GM12878 (cell line): ENCODE measurements at regions not wholly inside any gene's neighbourhood (a gene's known extent, or its start where the extent isn't known, plus 50 kb on each side); places are given as distances from the start of the nearest gene placed in this dataset.

Experiments
- BCL3 ChIP-seq: IDR thresholded peaks from 2 replicates; pipeline ENCODE4 v1.6.1; 2011; ENCODE audit warnings: borderline replicate concordance, low read depth, mild to moderate bottlenecking, moderate library complexity, low read length; ENCODE audit not compliant: insufficient read depth, poor library complexity, severe bottlenecking
- CHD2 ChIP-seq: IDR thresholded peaks from 2 replicates; pipeline ENCODE4 v1.6.1; 2011; ENCODE audit warnings: low read depth, low read length, improper control_type of control experiment, borderline replicate concordance
- EED ChIP-seq: sonication (generic); IDR thresholded peaks from 2 replicates; pipeline ENCODE4 v1.6.1; 2016; ENCODE audit warnings: antibody characterized with exemption, low read depth
- IKZF1 ChIP-seq: fragments of 450-650 bp; conservative IDR thresholded peaks from 2 replicates; pipeline ENCODE4 v1.6.1; 2017; ENCODE audit warnings: antibody characterized with exemption, mild to moderate bottlenecking
- MAX ChIP-seq: IDR thresholded peaks from 2 replicates; pipeline ENCODE4 v1.6.1; 2012; ENCODE audit warnings: low read depth, low read length, improper control_type of control experiment
- MEF2B ChIP-seq: fragments of 450-650 bp; IDR thresholded peaks from 2 replicates; pipeline ENCODE4 v1.6.1; 2018; ENCODE audit warnings: mild to moderate bottlenecking, moderate library complexity; ENCODE audit not compliant: partially characterized antibody, poor library complexity, severe bottlenecking
- POLR2A ChIP-seq: IDR thresholded peaks from 2 replicates; pipeline ENCODE4 v1.6.1; 2011; ENCODE audit warnings: low read depth, mild to moderate bottlenecking, low read length
- RAD51 ChIP-seq: fragments of 450-650 bp; IDR thresholded peaks from 2 replicates; pipeline ENCODE4 v1.6.1; 2016; ENCODE audit warnings: moderate library complexity, mild to moderate bottlenecking, inconsistent platforms
- SIN3A ChIP-seq: IDR thresholded peaks from 2 replicates; pipeline ENCODE4 v1.6.1; 2012; ENCODE audit warnings: low read depth, low read length, improper control_type of control experiment
- SMARCA5 ChIP-seq: fragments of 450-650 bp; IDR thresholded peaks from 2 replicates; pipeline ENCODE4 v1.6.1; 2017; ENCODE audit warnings: mild to moderate bottlenecking
- STAT3 ChIP-seq: IDR thresholded peaks from 2 replicates; pipeline ENCODE4 v1.6.1; 2011; ENCODE audit warnings: low read depth, low read length, improper control_type of control experiment
- TF ChIP-seq, protein P1 (sequence below): fragments of 450-650 bp; IDR thresholded peaks from 2 replicates; pipeline ENCODE4 v1.6.1; 2017; ENCODE audit warnings: antibody characterized with exemption, mild to moderate bottlenecking, moderate library complexity
- TF ChIP-seq, protein P2 (sequence below), 3 experiments: IDR thresholded peaks in 2 of 3; conservative IDR thresholded peaks in 1 of 3; 2 replicates each; pipeline ENCODE4 v1.5.1; 2011; ENCODE audit warnings: low read depth in 3 of 3, low read length in 3 of 3, mild to moderate bottlenecking in 3 of 3, control low read depth in 2 of 3, moderate library complexity in 2 of 3, inconsistent platforms in 1 of 3, mixed read lengths in 1 of 3; ENCODE audit not compliant: control insufficient read depth in 2 of 3, insufficient read depth in 1 of 3; ENCODE audit errors: extremely low read depth in 1 of 3

- TF ChIP-seq, protein P1, sequence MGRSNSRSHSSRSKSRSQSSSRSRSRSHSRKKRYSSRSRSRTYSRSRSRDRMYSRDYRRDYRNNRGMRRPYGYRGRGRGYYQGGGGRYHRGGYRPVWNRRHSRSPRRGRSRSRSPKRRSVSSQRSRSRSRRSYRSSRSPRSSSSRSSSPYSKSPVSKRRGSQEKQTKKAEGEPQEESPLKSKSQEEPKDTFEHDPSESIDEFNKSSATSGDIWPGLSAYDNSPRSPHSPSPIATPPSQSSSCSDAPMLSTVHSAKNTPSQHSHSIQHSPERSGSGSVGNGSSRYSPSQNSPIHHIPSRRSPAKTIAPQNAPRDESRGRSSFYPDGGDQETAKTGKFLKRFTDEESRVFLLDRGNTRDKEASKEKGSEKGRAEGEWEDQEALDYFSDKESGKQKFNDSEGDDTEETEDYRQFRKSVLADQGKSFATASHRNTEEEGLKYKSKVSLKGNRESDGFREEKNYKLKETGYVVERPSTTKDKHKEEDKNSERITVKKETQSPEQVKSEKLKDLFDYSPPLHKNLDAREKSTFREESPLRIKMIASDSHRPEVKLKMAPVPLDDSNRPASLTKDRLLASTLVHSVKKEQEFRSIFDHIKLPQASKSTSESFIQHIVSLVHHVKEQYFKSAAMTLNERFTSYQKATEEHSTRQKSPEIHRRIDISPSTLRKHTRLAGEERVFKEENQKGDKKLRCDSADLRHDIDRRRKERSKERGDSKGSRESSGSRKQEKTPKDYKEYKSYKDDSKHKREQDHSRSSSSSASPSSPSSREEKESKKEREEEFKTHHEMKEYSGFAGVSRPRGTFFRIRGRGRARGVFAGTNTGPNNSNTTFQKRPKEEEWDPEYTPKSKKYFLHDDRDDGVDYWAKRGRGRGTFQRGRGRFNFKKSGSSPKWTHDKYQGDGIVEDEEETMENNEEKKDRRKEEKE, result no peak
- no peak for TF ChIP-seq MEF2B
- TF ChIP-seq BCL3, result no peak
- TF ChIP-seq SMARCA5, result no peak
- TF ChIP-seq, protein P2, sequence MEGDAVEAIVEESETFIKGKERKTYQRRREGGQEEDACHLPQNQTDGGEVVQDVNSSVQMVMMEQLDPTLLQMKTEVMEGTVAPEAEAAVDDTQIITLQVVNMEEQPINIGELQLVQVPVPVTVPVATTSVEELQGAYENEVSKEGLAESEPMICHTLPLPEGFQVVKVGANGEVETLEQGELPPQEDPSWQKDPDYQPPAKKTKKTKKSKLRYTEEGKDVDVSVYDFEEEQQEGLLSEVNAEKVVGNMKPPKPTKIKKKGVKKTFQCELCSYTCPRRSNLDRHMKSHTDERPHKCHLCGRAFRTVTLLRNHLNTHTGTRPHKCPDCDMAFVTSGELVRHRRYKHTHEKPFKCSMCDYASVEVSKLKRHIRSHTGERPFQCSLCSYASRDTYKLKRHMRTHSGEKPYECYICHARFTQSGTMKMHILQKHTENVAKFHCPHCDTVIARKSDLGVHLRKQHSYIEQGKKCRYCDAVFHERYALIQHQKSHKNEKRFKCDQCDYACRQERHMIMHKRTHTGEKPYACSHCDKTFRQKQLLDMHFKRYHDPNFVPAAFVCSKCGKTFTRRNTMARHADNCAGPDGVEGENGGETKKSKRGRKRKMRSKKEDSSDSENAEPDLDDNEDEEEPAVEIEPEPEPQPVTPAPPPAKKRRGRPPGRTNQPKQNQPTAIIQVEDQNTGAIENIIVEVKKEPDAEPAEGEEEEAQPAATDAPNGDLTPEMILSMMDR (IDR thresholded peaks at IDR 0.05 in 2 of 3, conservative IDR thresholded peaks at IDR 0.05 in 1 of 3; ENCODE audit: control insufficient read depth in 2 of 3, extremely low read depth in 1 of 3, insufficient read depth in 1 of 3, low read depth in 3 of 3, low read length in 3 of 3), result no peak
- TF ChIP-seq POLR2A, result no peak
- TF ChIP-seq SIN3A, result no peak
- no peak for TF ChIP-seq EED
- TF ChIP-seq RAD51, result no peak
- TF ChIP-seq MAX, result no peak
- TF ChIP-seq IKZF1, result no peak
- TF ChIP-seq STAT3, result no peak
- TF ChIP-seq CHD2, result no peak
These were observed 84.9 kb downstream of the ACKR3 start for GRCh38 chr2:236654496-236654895.
